HG03159 (cell line): ENCODE measurements at regions not wholly inside any gene's neighbourhood (a gene's known extent, or its start where the extent isn't known, plus 50 kb on each side); places are given as distances from the start of the nearest gene placed in this dataset.
"Not testable (repeated sequence)": the region's sequence is repeated elsewhere in the genome, so short reads cannot be mapped to it uniquely, and the experiment has no call there.

Experiments used
- ATAC-seq: cut with Tn5 transposase; IDR thresholded peaks from one replicate; pipeline ENCODE4 v1.9.1; 2021; ENCODE audit warnings: mild to moderate bottlenecking, moderate library complexity; ENCODE audit not compliant: unreplicated experiment

DNA sequence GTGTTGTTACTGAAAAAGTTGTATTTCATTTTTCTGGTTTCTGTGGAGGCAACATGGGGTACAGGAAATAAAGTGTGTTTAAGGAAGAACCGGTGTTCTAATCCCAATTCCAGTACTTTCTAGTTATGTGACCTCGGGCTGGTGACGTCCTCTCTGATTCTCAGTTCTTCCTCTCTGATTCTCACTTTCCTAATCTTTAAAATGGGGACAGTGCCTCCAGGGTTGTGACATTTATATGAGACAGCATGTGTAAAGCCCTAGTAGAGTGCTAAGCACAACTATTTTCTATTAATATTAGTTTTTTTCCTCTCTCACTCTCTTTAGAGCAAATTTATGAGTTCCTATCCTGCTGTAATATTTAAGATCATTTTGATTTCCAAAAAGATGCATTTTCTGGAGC is 50.9 kb upstream of the PTPDC1 start:
- ATAC-seq: no peak

DNA sequence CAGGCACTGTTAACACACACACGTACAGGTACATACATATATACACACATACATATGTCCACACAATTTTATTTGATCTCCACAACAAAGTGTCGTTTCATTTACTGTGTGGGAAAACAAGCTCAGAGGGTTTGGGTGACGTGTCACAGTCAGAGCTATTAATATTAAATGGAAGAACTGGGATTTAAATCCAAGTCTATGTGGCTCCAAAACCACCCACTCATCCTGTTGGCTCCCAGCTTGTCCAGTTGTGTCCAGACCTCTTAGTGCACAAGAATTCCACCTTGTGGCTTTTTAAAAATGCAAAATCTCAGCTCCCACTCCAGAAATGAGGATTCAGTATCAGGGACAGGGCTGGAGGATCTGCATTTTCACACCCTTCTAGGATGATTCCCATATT is 52.3 kb upstream of the PTPDC1 start:
- ATAC-seq: no peak

DNA sequence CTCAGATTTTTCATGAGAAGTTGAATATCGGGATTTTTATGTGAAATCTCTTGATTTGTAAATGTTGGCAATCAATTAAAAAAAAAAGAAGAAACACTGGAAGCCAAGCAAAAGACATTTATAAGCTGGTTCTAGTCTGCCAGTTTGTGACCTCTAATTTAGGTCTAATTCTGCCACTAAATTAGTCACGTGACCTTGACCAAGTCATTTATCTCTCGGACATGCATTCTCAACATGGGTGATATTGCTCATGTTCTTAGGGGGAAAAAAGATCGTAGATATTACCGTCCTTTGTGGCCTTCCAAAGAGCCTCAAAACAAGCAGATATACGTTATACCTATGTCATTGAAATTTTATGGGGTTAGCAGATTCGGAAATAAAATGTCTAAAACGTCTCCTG is 52.9 kb upstream of the PTPDC1 start:
- ATAC-seq: no peak

DNA sequence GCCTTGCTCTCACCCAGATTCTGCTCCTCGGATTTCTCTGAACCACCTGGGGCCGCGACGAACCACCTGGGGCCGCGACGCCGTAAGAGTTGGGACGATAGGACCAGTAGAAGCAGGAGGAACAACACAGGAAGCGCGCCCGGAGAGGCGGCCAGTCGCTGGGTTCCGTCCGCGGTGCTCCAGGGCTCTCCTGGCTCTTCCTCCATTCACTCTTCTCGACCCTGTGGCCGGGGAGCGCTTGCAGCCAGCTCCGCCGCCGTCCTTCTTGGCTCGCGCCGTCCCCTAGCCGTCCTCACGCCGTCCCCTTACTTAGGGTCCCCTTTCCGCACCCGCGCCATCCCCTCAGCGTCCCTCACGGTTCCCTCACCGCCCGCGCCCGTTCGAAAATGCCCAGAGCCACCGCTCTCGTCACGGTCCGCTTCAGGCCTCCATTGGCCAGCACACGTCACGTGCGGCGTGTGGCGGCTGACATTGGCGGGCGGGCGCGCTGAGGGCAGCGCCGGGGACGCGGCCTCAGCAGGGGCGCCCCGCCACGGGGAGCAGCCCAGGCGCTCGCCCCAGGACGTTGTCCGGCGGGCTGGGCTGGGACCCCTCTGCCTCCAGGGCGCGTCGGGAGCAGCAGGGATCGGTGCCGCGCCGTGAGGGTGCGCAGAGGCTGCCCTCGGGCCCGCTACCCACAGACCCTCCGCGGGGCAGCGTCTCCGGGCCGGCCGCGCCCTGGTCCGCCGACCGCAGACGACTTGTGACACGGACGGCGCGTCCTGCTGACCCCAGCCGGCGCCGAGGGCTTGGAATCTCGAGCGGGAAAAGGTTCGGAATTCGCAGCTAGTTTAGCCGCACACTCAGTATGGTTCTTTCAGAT is 53.7 kb upstream of the PTPDC1 start:
- ATAC-seq: peak; percentile 98

DNA sequence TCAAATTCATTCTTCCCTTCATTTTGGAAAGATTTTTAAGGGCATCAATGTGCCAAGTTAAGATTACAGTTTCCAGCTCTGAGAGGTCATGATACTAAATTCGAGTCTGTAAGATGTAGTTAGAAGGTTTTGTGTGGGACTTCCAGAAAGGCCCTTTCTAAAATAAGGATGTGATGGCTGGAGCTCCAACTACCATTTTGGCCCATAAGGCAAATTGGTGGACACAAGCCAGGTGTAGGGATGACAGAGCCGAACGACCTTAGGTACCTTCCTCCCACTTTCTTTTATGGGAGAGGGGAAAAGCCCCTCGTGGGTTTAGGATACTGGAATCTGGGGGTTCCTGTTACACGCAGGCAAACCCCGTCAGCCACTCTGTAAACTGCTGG is 54.3 kb upstream of the PTPDC1 start:
- no peak for ATAC-seq

DNA sequence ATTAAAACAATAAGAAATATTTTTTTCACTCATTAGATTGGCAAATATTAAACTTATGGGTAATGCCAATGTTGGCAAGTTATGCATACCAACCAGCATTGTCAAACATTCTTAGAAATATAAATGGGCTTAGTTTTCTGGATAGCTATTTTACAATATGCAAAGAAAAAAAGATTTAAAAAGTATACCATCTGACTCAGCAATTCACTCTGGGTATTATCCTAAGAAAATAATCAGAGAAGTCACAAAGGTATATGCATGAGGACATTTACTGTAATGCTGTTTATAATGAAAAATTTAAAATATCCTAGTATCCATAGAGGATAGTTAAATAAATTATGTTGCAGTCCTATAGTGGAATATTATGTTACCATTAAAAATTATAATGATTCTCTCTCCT is 57.4 kb upstream of the PTPDC1 start:
- no peak for ATAC-seq

DNA sequence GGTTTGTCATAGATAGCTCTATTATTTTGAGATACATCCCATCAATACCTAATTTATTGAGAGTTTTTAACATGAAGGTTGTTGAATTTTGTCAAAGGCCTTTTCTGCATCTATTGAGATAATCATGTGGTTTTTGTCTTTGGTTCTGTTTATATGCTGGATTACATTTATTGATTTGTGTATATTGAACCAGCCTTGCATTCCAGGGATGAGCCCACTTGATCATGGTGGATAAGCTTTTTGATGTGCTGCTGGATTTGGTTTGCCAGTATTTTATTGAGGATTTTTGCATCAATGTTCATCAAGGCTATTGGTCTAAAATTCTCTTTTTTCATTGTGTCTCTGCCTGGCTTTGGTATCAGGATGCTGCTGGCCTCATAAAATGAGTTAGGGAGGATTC is 61.8 kb upstream of the PTPDC1 start:
- ATAC-seq: not testable (repeated sequence)

DNA sequence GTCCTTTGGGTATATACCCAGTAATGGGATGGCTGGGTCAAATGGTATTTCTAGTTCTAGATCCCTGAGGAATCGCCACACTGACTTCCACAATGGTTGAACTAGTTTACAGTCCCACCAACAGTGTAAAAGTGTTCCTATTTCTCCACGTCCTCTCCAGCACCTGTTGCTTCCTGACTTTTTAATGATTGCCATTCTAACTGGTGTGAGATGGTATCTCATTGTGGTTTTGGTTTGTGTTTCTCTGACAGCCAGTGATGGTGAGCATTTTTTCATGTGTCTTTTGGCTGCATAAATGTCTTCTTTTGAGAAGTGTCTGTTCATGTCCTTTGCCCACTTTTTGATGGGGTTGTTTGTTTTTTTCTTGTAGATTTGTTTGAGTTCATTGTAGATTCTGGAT is 63.4 kb upstream of the PTPDC1 start:
- ATAC-seq: not testable (repeated sequence)

DNA sequence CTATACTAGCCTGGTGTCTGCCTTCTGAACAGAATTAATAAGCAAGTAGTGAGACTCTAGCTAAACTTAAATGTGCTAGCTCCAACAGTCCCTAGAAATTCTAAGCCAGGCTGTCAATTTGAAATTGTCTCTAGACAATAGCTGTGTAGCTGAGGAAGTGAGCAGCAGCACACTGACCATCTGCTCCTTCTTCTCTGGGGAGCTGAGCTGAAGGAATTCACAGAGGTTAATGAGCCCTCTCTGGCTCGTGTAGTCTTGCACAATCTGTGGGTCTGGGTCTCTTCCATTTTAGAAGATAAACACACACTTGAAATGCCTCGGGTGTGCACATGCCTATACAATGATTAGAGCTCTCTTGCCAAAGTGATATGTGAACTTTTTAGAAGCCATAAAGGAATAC is 63.5 kb upstream of the BARX1 start:
- ATAC-seq: no peak

DNA sequence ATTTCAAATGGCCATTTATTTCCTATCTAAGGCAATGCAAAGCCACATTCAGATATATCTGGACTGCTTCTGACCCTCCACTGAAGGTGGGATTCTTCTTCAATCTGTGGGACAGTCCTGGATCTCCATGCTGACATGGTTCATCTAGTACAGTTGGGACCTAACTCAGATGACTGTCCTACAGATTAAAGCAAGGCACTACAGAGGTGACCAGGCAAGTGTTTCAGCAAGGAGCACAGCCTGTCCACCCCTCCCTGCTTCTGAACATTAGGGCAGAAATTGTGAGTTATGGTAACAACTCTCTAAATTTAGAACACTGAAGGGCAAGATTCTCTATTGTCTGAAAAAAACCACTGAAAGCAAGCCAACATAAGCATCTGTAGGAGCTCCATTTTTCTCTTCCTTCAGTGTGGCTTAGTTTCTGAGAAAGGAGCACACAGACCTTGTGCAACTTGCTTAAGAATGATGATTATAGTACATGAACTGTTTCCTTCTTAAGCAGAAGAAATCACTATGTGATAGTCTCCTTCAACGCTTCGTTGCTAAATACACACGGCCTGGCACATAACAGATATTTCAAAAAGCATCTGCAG is 62.9 kb upstream of the BARX1 start:
- ATAC-seq: no peak

DNA sequence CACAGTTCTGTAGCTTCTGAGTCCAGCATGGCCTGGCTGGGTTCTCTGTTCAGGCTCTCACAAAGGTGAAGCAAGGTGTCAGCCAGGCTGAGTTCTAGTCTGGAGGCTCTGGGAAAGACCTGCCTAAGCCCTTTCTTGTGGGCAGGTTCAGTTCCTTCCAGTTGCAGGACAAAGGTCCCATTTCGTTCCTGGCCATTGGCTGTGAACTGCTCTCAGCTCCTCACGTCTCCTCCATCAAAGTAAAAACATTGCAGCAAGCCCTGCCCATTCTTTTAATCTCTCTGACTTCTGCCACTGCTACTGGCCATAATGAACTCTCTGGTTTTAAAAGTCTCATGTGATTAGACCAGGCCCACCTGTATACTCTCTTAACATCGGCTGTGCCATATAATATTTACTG is 61.6 kb upstream of the BARX1 start:
- ATAC-seq: no peak

DNA sequence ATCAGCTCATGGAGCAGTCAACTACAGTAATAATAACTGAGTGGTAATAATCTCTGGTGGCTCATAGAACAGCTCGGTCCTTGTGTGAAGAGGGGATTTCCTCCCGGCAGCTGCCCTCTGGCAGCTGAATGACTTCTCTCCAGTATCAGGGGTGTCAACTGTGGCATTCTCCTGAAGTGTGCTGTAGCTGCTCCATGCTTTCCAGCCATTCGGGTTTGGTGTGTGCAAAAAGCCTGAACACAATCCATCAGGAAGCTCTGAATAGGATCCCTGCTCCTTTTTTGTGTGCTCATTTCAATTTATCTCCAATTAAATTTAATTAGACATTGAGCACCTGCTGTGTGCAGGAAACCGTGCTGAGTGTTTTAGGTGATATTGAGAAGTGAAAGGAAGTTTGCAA is 59.8 kb upstream of the BARX1 start:
- no peak for ATAC-seq

DNA sequence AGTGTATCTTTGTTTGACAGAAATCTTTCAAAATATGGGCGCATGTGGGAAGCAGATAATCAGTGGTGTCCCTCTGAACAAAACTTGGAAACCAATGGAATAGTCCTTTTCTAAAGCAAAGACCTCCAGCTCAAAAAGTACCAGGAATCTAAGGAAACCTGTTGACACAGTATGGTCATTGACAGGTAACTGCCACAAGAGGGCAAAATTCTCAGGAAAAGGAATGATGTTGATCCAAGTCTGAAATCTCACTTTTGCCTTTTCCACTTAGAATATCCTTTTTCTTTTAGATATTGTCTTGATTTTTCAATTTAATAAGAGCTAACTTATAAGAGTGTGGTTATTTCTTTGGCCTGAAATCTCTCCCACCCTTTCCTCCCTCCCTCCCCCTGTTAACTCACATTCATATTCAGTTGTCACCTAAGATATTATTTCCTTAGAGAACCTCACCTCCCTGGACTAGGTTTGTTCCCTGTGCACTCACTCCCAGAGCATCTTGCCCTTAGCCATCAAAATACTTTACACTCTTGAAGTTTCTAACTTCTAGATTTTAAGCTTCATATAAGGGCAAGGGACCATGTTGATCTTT is 59.0 kb upstream of the BARX1 start:
- no peak for ATAC-seq

DNA sequence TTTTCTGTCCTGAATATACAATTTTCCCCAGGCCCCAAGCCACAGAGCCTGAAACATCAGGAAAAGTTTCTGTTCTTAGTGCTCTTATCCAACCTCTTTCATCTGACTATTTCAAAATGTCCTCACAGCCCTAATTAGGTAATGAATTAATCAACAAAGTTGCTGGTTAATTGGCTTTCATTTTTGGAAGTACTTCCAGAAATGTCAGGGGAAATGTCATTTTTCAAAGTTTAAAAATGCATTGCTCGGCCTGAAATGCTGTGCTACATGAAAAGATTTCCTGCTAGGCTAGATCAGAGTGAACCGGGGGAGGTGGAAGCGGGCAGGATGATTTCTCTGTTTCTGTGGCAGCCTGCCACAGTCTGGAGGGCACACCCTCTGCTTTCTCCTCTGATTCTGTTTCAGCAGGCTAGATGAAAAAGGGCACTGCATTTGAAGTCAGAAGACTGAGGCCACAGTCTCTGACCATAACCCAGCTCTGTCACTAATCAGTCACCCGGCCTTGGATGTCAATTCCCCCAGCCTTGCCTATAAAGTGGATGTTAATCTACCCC is 55.9 kb upstream of the BARX1 start:
- no peak for ATAC-seq

DNA sequence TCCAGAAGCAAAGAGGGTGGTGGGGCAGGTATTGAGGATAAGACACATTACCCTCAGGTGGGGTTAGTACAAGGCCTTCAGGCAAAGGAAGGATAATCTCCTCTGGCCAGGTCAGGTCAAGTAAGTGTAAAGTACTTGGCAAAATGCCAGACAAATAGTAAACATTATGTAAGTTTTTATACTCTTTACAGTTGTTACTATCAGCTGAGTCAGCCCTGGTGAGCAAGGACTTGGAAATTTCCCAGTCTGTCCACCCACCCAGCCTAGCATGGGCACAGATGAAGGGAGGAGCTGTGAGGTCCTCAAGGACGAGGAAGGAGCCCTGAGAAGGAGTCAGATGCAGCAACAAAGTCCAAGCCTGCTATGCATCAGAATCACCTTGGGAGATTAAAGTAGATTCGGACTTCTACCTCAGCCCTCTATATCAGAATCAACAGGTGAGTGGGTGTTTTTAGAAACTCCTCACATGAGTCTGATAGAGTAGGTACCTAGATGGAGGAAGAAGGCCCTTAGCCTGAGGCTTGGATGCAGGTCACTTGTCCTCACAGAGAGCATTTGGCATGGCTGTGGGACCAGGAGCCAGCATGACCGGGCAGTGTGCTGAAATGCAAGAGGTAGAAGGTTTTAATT is 50.2 kb upstream of the BARX1 start:
- no peak for ATAC-seq
